Large intestine (tissue), 3 donors: ENCODE measurements at regions not wholly inside any gene's neighbourhood (a gene's known extent, or its start where the extent isn't known, plus 50 kb on each side); places are given as distances from the start of the nearest gene placed in this dataset.
A peak's percentile ranks its signal among the peaks of the same experiment; 100 is the strongest.

Experiments
- DNase-seq, 2 donors: peaks; one replicate each; pipeline versions ENCODE4 v3.0.0 to v3.0.0-alpha.2; 2013
- H3K27ac ChIP-seq: one replicate; pipeline ENCODE4 v1.5.1; 2013; ENCODE audit warnings: low read length
- H3K27me3 ChIP-seq: 2 replicates; pipeline ENCODE4 v1.6.1; 2013; ENCODE audit warnings: low read length; ENCODE audit not compliant: control insufficient read depth, insufficient read depth
- H3K36me3 ChIP-seq: 2 replicates; pipeline ENCODE4 v1.6.1; 2013; ENCODE audit warnings: low read length; ENCODE audit not compliant: control insufficient read depth, insufficient read depth
- H3K4me1 ChIP-seq: one replicate; pipeline ENCODE4 v1.6.1; 2013; ENCODE audit warnings: low read length; ENCODE audit not compliant: control insufficient read depth, insufficient read depth
- H3K4me3 ChIP-seq: one replicate; pipeline ENCODE4 v1.5.1; 2013; ENCODE audit warnings: low read length
- H3K9me3 ChIP-seq: one replicate; pipeline ENCODE4 v1.6.1; 2013; ENCODE audit warnings: mild to moderate bottlenecking, low read depth, low read length, moderate library complexity; ENCODE audit not compliant: control insufficient read depth
- WGBS: methylation state at CpG from one replicate; pipeline ENCODE4 v1.1.5; 2013; ENCODE audit warnings: low lambda C conversion rate; ENCODE audit not compliant: insufficient coverage; 5-methylcytosine and 5-hydroxymethylcytosine counted together

DNA sequence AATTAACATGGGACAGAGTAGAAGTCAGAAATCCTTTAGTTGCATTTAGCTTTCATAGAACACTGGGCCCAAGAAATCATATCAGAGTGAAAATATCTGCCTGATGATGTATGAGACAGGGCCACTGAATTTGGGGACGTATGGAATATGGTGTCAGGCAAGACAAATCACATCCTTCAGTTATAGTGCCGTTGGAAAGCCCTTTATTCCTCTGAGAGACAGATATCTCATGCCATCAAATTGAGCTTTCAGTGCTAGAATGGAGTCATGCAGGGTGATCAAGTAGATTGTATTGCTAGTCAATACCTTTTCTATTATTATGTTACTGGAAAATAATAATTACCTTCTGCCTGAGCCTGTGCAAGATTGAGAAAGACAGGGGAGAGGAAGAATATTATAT, 398.2 kb upstream of the RARB start:
- DNase-seq, result no peak
- WGBS, result no CpG with 5 or more reads among the region's 2 CpGs

GRCh38 chr3:25032344-25032743, 395.7 kb upstream of the RARB start:
- H3K27ac ChIP-seq, result no peak overlapping the region
- H3K4me3 ChIP-seq, result no peak overlapping the region
- H3K9me3 ChIP-seq, result no peaks in the 10 kb centered on the region
- no peaks in the 10 kb centered on the region for H3K36me3 ChIP-seq
- no CpG with 5 or more reads among the region's 1 CpG for WGBS
- H3K4me1 ChIP-seq, result no peaks in the 10 kb centered on the region
- no peak for DNase-seq
- H3K27me3 ChIP-seq, result no peaks in the 10 kb centered on the region

More for the DNA sequence above, 398.2 kb upstream of the RARB start:
- Histone ChIP-seq H3K27ac (no peak overlapping the region), H3K9me3 (no peaks in the 10 kb centered on the region), H3K4me3 (no peak overlapping the region), H3K36me3 (no peaks in the 10 kb centered on the region), H3K4me1 (no peaks in the 10 kb centered on the region), H3K27me3 (no peaks in the 10 kb centered on the region)

DNA sequence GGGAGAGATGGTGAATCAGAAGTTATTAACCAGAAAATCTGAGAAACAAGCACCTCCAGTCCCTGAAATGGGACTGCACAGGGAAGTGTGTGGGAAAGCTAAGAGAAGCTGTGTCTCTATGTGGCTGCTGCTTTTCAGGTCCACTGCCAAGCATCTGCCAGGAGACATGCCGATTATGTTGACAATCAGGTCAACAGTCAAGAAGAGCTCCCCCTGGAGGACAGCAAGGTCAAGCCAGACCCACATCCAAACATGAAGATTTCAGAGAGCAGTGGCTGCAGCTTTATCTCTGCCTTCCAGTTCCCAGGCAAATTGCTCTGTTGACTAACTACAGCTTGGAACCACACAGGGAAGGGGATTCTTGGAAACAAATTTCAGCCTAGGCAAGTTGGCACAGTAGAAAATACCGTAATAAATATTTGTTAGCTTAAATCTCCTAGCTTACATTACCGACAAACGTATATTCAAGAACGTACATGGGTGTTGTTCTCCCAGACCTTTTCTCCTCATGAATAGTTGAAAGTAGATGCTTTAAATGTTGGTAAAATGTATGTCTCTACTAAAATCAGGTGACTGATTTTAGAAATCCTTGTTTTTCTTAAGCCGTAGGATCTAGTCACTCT, 394.5 kb upstream of the RARB start:
- H3K9me3 ChIP-seq, result no peaks in the 10 kb centered on the region
- H3K36me3 ChIP-seq, result no peaks in the 10 kb centered on the region
- H3K27me3 ChIP-seq, result no peaks in the 10 kb centered on the region
- H3K4me1 ChIP-seq, result no peaks in the 10 kb centered on the region
- WGBS, result 83% methylated on average over 4 of the region's 6 CpGs
- peak; percentile 12 to 25 for DNase-seq
- no peak overlapping the region for H3K4me3 ChIP-seq
- H3K27ac ChIP-seq, result no peak overlapping the region

DNA sequence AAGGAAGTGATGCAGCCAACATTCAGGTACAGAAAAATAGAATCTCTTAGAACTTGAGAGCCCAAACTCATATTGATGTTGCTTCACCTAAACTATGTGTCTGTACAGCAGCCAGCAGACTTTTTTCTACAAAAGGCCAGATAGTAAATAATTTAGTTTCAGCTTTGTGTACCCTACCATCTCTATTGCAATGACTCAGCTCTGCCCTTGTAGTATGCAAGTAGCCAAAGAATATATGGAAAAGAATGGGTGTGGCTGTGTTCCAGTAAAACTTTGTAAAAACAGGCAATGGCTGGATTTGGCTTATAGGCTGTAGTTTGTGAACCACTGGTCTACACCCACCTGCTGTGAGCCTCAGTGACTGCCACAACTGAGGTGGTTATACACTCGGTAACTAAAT, 392.5 kb upstream of the RARB start:
- H3K27ac ChIP-seq, result no peak overlapping the region
- H3K4me1 ChIP-seq, result no peaks in the 10 kb centered on the region
- H3K9me3 ChIP-seq, result no peaks in the 10 kb centered on the region
- no peak for DNase-seq
- H3K36me3 ChIP-seq, result no peaks in the 10 kb centered on the region
- WGBS, result 100% methylated on average over 1 of the region's 1 CpG
- H3K4me3 ChIP-seq, result no peak overlapping the region
- no peaks in the 10 kb centered on the region for H3K27me3 ChIP-seq

GRCh38 chr3:25036633-25037032, 391.4 kb upstream of the RARB start:
- DNase-seq, result no peak
- no peak overlapping the region for H3K27ac ChIP-seq
- no peaks in the 10 kb centered on the region for H3K4me1 ChIP-seq
- H3K36me3 ChIP-seq, result no peaks in the 10 kb centered on the region
- H3K27me3 ChIP-seq, result no peaks in the 10 kb centered on the region
- no peak overlapping the region for H3K4me3 ChIP-seq
- no peaks in the 10 kb centered on the region for H3K9me3 ChIP-seq
- WGBS, result no CpG with 5 or more reads among the region's 2 CpGs

DNA sequence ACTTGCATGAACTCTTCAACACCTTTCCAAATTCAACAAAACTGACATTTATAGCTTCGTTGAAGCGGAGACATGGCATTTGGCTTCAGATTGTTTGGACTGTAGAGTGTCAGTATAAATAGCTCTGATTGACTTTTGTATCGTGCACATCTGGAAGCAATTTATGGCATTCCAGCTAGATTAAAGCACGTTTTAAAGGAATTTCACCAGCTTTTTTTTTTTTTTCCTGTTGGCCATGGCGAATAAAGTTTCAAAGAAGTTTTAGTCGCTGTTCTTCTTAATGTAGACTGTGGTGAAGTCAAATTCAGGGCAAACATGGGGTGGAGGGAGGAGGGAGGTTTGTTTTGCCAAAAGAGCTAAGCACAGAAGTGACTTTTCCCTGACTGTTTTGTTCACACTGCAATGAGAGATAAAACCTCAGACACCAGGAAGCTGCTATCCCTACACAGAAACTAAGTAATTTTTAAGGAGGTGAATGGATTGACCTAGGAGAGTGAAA, 391.0 kb upstream of the RARB start:
- DNase-seq, result no peak
- WGBS, result 20% methylated on average over 3 of the region's 6 CpGs
- no peaks in the 10 kb centered on the region for H3K27me3 ChIP-seq
- no peaks in the 10 kb centered on the region for H3K36me3 ChIP-seq
- no peak overlapping the region for H3K4me3 ChIP-seq
- no peaks in the 10 kb centered on the region for H3K9me3 ChIP-seq
- H3K27ac ChIP-seq, result no peak overlapping the region
- no peaks in the 10 kb centered on the region for H3K4me1 ChIP-seq

DNA sequence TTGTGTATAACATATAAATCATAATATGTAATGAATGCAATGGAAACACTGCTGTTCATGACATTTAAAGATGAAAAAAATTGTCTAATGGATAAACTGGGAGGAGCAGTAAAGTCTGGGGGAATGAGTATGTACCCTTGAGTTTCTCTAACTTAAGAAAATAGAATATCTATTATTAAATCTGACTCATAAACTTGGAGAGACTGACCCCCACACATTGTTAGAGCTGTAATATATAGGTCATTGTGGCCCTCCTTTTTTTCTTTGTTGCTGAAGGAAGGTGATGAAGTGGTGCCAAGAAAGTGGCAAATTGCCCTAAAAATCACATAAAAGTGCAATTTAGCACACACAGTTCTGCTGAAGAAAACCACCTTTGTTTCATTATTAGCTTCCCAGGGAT, 389.8 kb upstream of the RARB start:
- Histone ChIP-seq H3K4me1 (no peaks in the 10 kb centered on the region), H3K27me3 (no peaks in the 10 kb centered on the region), H3K27ac (no peak overlapping the region)

DNA sequence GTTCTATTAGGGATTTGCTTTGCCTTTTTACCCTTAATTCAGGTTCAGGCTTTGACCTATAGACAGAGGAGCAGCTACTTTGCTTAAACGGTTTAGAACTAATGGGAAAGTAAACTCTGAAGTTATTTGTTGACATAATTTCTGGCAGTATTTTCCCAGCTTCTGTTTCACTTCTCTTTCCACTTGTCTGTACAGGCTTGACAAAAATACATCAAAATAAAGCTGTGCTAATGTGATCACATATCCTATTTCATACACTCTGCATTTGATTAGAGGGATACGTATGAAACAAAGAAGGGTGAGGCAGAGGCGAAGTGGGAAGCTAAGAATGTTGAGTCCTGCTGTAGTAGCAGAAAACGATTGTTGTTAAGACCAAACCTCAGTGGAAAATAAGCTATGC, 389.1 kb upstream of the RARB start:
- no peaks in the 10 kb centered on the region for H3K36me3 ChIP-seq
- H3K27ac ChIP-seq, result no peak overlapping the region
- no peak overlapping the region for H3K4me3 ChIP-seq
- no peaks in the 10 kb centered on the region for H3K27me3 ChIP-seq
- H3K4me1 ChIP-seq, result no peaks in the 10 kb centered on the region
- 64% methylated on average over 4 of the region's 4 CpGs for WGBS
- no peak for DNase-seq
- no peaks in the 10 kb centered on the region for H3K9me3 ChIP-seq

More for the DNA sequence above, 389.8 kb upstream of the RARB start:
- Histone ChIP-seq H3K4me3 (no peak overlapping the region), H3K36me3 (no peaks in the 10 kb centered on the region), H3K9me3 (no peaks in the 10 kb centered on the region)
- DNase-seq, result no peak

DNA sequence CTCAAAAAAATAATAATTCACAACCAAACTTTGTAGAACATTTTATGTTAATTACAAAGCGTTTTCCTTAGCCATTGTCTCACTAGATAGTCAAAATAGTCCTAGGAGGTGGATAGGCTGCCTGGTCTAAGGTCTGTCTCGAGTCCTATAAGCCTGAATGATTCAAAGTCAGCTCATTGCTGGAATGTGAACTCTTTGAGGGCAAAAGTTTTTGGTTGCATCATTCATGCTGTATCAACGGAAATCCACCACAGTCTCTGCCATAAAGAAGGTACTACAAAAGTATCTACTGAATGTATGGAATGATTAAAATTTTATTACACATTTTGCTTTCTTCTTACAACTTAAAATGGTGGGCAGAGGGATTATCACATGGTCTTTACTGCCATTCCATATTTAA, 387.3 kb upstream of the RARB start:
- no peak for DNase-seq
- Histone ChIP-seq H3K9me3 (no peaks in the 10 kb centered on the region), H3K36me3 (no peaks in the 10 kb centered on the region), H3K27me3 (no peaks in the 10 kb centered on the region), H3K4me1 (no peaks in the 10 kb centered on the region), H3K27ac (no peak overlapping the region), H3K4me3 (no peak overlapping the region)
- 100% methylated on average over 1 of the region's 3 CpGs for WGBS

GRCh38 chr3:25041871-25042584, 386.0 kb upstream of the RARB start:
- DNase-seq, result no peak
- H3K27me3 ChIP-seq, result no peaks in the 10 kb centered on the region
- H3K4me1 ChIP-seq, result no peaks in the 10 kb centered on the region
- no CpG with 5 or more reads among the region's 3 CpGs for WGBS
- no peaks in the 10 kb centered on the region for H3K36me3 ChIP-seq
- H3K27ac ChIP-seq, result no peak overlapping the region
- no peak overlapping the region for H3K4me3 ChIP-seq
- H3K9me3 ChIP-seq, result no peaks in the 10 kb centered on the region

DNA sequence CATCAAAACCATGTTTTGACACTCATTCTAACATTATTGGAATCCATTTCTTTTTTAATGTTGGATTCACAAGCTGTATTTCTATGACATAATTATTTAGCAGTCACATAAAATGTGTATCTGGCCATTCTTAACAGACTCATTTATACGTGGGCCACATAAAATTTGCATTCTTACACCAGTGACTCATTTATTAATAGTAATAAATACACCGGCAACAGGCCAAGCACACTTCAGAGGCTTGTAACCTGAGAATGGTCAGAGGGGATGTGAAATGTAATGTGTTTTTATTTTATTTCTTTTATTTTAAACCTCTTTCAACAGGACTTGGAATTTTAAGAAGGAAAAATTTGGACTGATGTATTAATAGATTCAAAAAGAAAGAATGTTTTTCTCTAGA, 384.9 kb upstream of the RARB start:
- WGBS, result no CpG with 5 or more reads among the region's 2 CpGs

More for the DNA sequence above, 384.9 kb upstream of the RARB start:
- H3K27ac ChIP-seq, result no peak overlapping the region
- H3K4me1 ChIP-seq, result no peaks in the 10 kb centered on the region
- no peak overlapping the region for H3K4me3 ChIP-seq
- H3K9me3 ChIP-seq, result no peaks in the 10 kb centered on the region
- no peak for DNase-seq
- H3K27me3 ChIP-seq, result no peaks in the 10 kb centered on the region
- no peaks in the 10 kb centered on the region for H3K36me3 ChIP-seq
